GM23338 (cell line): ENCODE measurements at regions not wholly inside any gene's neighbourhood (a gene's known extent, or its start where the extent isn't known, plus 50 kb on each side); places are given as distances from the start of the nearest gene placed in this dataset.

ENCODE experiments used
- ATAC-seq: fragments of 200-7000 bp; cut with Tn5 transposase; 3 replicates; pipeline ENCODE4 v1.9.1; 2020
- DNase-seq: peaks from one replicate; pipeline ENCODE4 v3.0.0-alpha.2; 2015; ENCODE audit warnings: low spot score
- H2AFZ ChIP-seq: fragments of 200-600 bp; sonication (generic); 2 replicates; pipeline ENCODE4 v1.8.0; 2016; ENCODE audit warnings: antibody characterized with exemption, mild to moderate bottlenecking, moderate library complexity
- H3F3A ChIP-seq: fragments of 200-600 bp; sonication (generic); replicated peaks from 2 replicates; pipeline ENCODE4 v1.8.0; 2017; ENCODE audit warnings: antibody characterized with exemption, mixed run types, low read depth
- H3K27ac ChIP-seq: fragments of 200-600 bp; sonication (generic); 2 replicates; pipeline ENCODE4 v1.6.1; 2016; ENCODE audit warnings: low read depth
- H3K27me3 ChIP-seq: fragments of 200-600 bp; sonication (generic); 2 replicates; pipeline ENCODE4 v1.8.0; 2016; ENCODE audit warnings: mild to moderate bottlenecking, mixed run types, moderate library complexity; ENCODE audit not compliant: insufficient read depth
- H3K36me3 ChIP-seq: fragments of 200-600 bp; sonication (generic); 2 replicates; pipeline ENCODE4 v1.8.0; 2016; ENCODE audit warnings: mild to moderate bottlenecking; ENCODE audit not compliant: insufficient read depth
- H3K4me1 ChIP-seq: fragments of 200-600 bp; sonication (generic); 2 replicates; pipeline ENCODE4 v1.8.0; 2016; ENCODE audit warnings: mild to moderate bottlenecking, moderate library complexity; ENCODE audit not compliant: insufficient read depth
- H3K4me2 ChIP-seq: fragments of 200-600 bp; sonication (generic); 2 replicates; pipeline ENCODE4 v1.7.1; 2017; ENCODE audit warnings: mixed run types
- H3K4me3 ChIP-seq: fragments of 200-600 bp; sonication (generic); 2 replicates; pipeline ENCODE4 v1.6.1; 2016; ENCODE audit warnings: mixed run types
- H3K79me2 ChIP-seq: fragments of 200-600 bp; sonication (generic); replicated peaks from 2 replicates; pipeline ENCODE4 v1.8.0; 2017; ENCODE audit warnings: mild to moderate bottlenecking; ENCODE audit not compliant: insufficient read depth
- H3K9me2 ChIP-seq: fragments of 200-600 bp; sonication (generic); 2 replicates; pipeline ENCODE4 v1.8.0; 2017; ENCODE audit not compliant: insufficient read depth
- H4K20me1 ChIP-seq: fragments of 200-600 bp; sonication (generic); replicated peaks from 2 replicates; pipeline ENCODE4 v1.8.0; 2017; ENCODE audit warnings: mild to moderate bottlenecking; ENCODE audit not compliant: insufficient read depth
- H3K27ac Mint-ChIP-seq: 2 replicates; pipeline ENCODE4 v1.8.0; 2020; ENCODE audit warnings: inconsistent platforms, mild to moderate bottlenecking, moderate library complexity, mixed read lengths
- H3K27me3 Mint-ChIP-seq: 3 replicates; pipeline ENCODE4 v1.8.0; 2022; ENCODE audit warnings: low read depth, mild to moderate bottlenecking, moderate library complexity, mixed read lengths, inconsistent platforms; ENCODE audit not compliant: insufficient read depth, poor library complexity
- H3K36me3 Mint-ChIP-seq: 3 replicates; pipeline ENCODE4 v1.8.0; 2021; ENCODE audit warnings: low read depth, mild to moderate bottlenecking, inconsistent platforms, moderate library complexity, mixed read lengths
- H3K4me1 Mint-ChIP-seq: 3 replicates; pipeline ENCODE4 v1.8.0; 2020; ENCODE audit warnings: mild to moderate bottlenecking, inconsistent platforms, mixed read lengths
- H3K4me3 Mint-ChIP-seq: 3 replicates; pipeline ENCODE4 v1.8.0; 2021; ENCODE audit warnings: moderate library complexity, mild to moderate bottlenecking, inconsistent platforms, mixed read lengths
- H3K9me3 Mint-ChIP-seq: 3 replicates; pipeline ENCODE4 v1.8.0; 2020; ENCODE audit warnings: moderate library complexity, mild to moderate bottlenecking, inconsistent platforms, mixed read lengths
- CREB1 ChIP-seq: fragments of 250-450 bp; sonication (Bioruptor Pico); IDR thresholded peaks from 2 replicates; pipeline ENCODE4 v1.5.0; 2020; ENCODE audit warnings: low read depth, mild to moderate bottlenecking, moderate library complexity
- CTCF ChIP-seq, 2 experiments: fragments of 200-600 bp in 1 of 2; sonication (generic) in 1 of 2; conservative IDR thresholded peaks; 2 replicates each; pipeline versions ENCODE4 v1.5.1 to v1.6.1; 2016 to 2017; ENCODE audit warnings: antibody characterized with exemption in 2 of 2, low read depth in 2 of 2, mild to moderate bottlenecking in 2 of 2, moderate library complexity in 1 of 2
- ETS1 ChIP-seq: IDR thresholded peaks from 2 replicates; pipeline ENCODE4 v1.6.1; 2016; ENCODE audit warnings: antibody characterized with exemption
- EZH2 ChIP-seq: fragments of 200-600 bp; sonication (generic); IDR thresholded peaks from one replicate; pipeline ENCODE4 v1.8.0; 2017; ENCODE audit warnings: antibody characterized with exemption, mild to moderate bottlenecking, low read depth; ENCODE audit not compliant: unreplicated experiment
- EZH2phosphoT487 ChIP-seq: fragments of 200-600 bp; sonication (generic); IDR thresholded peaks from one replicate; pipeline ENCODE4 v1.8.1; 2018; ENCODE audit warnings: antibody characterized with exemption; ENCODE audit not compliant: unreplicated experiment
- JUNB ChIP-seq: IDR thresholded peaks from one replicate; pipeline ENCODE4 v1.6.1; 2016; ENCODE audit warnings: antibody characterized with exemption; ENCODE audit not compliant: unreplicated experiment
- NANOG ChIP-seq: IDR thresholded peaks from 2 replicates; pipeline ENCODE4 v1.6.1; 2016; ENCODE audit warnings: antibody characterized with exemption, borderline replicate concordance
- POLR2AphosphoS5 ChIP-seq: IDR thresholded peaks from 2 replicates; pipeline ENCODE4 v1.6.1; 2016; ENCODE audit warnings: antibody characterized with exemption, low read depth
- STAT1 ChIP-seq: IDR thresholded peaks from one replicate; pipeline ENCODE4 v1.6.1; 2016; ENCODE audit warnings: antibody characterized with exemption; ENCODE audit not compliant: unreplicated experiment
- ZNF114 ChIP-seq: fragments of 250-450 bp; sonication (Bioruptor Pico); IDR thresholded peaks from 2 replicates; pipeline ENCODE4 v1.5.0; 2020; ENCODE audit warnings: mild to moderate bottlenecking, moderate library complexity
- ZNF331 ChIP-seq: fragments of 250-450 bp; sonication (Bioruptor Pico); IDR thresholded peaks from 2 replicates; pipeline ENCODE4 v1.5.0; 2020; ENCODE audit warnings: low read depth, mild to moderate bottlenecking, moderate library complexity
- TF ChIP-seq, protein P1 (sequence below): fragments of 250-450 bp; sonication (Bioruptor Pico); IDR thresholded peaks from 2 replicates; pipeline ENCODE4 v1.5.0; 2020; ENCODE audit warnings: mild to moderate bottlenecking, moderate library complexity
- TF ChIP-seq, protein P2 (sequence below): IDR thresholded peaks from one replicate; pipeline ENCODE4 v1.6.1; 2018; ENCODE audit warnings: antibody characterized with exemption; ENCODE audit not compliant: unreplicated experiment

DNA sequence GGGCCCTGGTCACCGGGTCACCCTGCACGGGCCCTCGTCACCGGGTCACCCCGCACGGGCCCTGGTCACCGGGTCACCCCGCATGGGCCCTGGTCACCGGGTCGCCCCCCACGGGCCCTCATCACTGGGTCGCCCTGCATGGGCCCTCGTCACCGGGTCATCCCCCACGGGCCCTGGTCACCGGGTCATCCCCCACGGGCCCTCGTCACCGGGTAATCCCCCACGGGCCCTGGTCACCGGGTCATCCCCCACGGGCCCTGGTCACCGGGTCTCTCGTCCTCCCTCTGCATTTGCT, 77.6 kb downstream of the RIPK4 start:
- no peaks in the 10 kb centered on the region for H3F3A ChIP-seq
- H3K9me2 ChIP-seq = no peaks in the 10 kb centered on the region
- Mint-ChIP-seq H3K36me3 (no peaks in the 10 kb centered on the region), H3K27me3 (peaks cover 11% of the 10 kb centered on the region), H3K9me3 (no peaks in the 10 kb centered on the region; the same call in 2 of the 3 replicates), H3K4me1 (peaks cover 13% of the 10 kb centered on the region), H3K4me3 (no peak overlapping the region), H3K27ac (no peak overlapping the region)
- no peak for TF ChIP-seq POLR2AphosphoS5
- no peak for TF ChIP-seq STAT1
- TF ChIP-seq JUNB = no peak
- TF ChIP-seq EZH2phosphoT487 = no peak
- TF ChIP-seq CTCF (conservative IDR thresholded peaks at IDR 0.05; ENCODE audit: low read depth in 2 of 2) = no peak
- TF ChIP-seq, protein P1, sequence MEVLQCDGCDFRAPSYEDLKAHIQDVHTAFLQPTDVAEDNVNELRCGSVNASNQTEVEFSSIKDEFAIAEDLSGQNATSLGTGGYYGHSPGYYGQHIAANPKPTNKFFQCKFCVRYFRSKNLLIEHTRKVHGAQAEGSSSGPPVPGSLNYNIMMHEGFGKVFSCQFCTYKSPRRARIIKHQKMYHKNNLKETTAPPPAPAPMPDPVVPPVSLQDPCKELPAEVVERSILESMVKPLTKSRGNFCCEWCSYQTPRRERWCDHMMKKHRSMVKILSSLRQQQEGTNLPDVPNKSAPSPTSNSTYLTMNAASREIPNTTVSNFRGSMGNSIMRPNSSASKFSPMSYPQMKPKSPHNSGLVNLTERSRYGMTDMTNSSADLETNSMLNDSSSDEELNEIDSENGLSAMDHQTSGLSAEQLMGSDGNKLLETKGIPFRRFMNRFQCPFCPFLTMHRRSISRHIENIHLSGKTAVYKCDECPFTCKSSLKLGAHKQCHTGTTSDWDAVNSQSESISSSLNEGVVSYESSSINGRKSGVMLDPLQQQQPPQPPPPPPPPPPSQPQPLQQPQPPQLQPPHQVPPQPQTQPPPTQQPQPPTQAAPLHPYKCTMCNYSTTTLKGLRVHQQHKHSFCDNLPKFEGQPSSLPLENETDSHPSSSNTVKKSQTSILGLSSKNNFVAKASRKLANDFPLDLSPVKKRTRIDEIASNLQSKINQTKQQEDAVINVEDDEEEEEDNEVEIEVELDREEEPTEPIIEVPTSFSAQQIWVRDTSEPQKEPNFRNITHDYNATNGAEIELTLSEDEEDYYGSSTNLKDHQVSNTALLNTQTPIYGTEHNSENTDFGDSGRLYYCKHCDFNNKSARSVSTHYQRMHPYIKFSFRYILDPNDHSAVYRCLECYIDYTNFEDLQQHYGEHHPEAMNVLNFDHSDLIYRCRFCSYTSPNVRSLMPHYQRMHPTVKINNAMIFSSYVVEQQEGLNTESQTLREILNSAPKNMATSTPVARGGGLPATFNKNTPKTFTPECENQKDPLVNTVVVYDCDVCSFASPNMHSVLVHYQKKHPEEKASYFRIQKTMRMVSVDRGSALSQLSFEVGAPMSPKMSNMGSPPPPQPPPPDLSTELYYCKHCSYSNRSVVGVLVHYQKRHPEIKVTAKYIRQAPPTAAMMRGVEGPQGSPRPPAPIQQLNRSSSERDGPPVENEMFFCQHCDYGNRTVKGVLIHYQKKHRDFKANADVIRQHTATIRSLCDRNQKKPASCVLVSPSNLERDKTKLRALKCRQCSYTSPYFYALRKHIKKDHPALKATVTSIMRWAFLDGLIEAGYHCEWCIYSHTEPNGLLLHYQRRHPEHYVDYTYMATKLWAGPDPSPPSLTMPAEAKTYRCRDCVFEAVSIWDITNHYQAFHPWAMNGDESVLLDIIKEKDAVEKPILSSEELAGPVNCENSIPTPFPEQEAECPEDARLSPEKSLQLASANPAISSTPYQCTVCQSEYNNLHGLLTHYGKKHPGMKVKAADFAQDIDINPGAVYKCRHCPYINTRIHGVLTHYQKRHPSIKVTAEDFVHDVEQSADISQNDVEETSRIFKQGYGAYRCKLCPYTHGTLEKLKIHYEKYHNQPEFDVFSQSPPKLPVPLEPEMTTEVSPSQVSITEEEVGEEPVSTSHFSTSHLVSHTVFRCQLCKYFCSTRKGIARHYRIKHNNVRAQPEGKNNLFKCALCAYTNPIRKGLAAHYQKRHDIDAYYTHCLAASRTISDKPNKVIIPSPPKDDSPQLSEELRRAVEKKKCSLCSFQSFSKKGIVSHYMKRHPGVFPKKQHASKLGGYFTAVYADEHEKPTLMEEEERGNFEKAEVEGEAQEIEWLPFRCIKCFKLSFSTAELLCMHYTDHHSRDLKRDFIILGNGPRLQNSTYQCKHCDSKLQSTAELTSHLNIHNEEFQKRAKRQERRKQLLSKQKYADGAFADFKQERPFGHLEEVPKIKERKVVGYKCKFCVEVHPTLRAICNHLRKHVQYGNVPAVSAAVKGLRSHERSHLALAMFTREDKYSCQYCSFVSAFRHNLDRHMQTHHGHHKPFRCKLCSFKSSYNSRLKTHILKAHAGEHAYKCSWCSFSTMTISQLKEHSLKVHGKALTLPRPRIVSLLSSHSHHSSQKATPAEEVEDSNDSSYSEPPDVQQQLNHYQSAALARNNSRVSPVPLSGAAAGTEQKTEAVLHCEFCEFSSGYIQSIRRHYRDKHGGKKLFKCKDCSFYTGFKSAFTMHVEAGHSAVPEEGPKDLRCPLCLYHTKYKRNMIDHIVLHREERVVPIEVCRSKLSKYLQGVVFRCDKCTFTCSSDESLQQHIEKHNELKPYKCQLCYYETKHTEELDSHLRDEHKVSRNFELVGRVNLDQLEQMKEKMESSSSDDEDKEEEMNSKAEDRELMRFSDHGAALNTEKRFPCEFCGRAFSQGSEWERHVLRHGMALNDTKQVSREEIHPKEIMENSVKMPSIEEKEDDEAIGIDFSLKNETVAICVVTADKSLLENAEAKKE (CRISPR knock-in tag) = no peak
- TF ChIP-seq ETS1 = no peak
- no peak for TF ChIP-seq EZH2
- no peak for TF ChIP-seq CREB1 (CRISPR knock-in tag)
- no peak for TF ChIP-seq ZNF331 (CRISPR knock-in tag)
- no peak for TF ChIP-seq ZNF114 (CRISPR knock-in tag)
- TF ChIP-seq, protein P2, sequence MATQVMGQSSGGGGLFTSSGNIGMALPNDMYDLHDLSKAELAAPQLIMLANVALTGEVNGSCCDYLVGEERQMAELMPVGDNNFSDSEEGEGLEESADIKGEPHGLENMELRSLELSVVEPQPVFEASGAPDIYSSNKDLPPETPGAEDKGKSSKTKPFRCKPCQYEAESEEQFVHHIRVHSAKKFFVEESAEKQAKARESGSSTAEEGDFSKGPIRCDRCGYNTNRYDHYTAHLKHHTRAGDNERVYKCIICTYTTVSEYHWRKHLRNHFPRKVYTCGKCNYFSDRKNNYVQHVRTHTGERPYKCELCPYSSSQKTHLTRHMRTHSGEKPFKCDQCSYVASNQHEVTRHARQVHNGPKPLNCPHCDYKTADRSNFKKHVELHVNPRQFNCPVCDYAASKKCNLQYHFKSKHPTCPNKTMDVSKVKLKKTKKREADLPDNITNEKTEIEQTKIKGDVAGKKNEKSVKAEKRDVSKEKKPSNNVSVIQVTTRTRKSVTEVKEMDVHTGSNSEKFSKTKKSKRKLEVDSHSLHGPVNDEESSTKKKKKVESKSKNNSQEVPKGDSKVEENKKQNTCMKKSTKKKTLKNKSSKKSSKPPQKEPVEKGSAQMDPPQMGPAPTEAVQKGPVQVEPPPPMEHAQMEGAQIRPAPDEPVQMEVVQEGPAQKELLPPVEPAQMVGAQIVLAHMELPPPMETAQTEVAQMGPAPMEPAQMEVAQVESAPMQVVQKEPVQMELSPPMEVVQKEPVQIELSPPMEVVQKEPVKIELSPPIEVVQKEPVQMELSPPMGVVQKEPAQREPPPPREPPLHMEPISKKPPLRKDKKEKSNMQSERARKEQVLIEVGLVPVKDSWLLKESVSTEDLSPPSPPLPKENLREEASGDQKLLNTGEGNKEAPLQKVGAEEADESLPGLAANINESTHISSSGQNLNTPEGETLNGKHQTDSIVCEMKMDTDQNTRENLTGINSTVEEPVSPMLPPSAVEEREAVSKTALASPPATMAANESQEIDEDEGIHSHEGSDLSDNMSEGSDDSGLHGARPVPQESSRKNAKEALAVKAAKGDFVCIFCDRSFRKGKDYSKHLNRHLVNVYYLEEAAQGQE = no peak
- no peak for TF ChIP-seq NANOG
- H3K36me3 ChIP-seq = no peaks in the 10 kb centered on the region
- H3K27ac ChIP-seq = no peak overlapping the region
- no peak for ATAC-seq
- 0 out of 2 replicates have a peak, but pooled peaks cover 4% of the 10 kb centered on the region for H3K4me1 ChIP-seq
- no peak overlapping the region for H2AFZ ChIP-seq
- H3K4me3 ChIP-seq = no peak overlapping the region
- no peak overlapping the region for H3K4me2 ChIP-seq
- no peaks in the 10 kb centered on the region for H3K79me2 ChIP-seq
- DNase-seq = no peak
- H3K27me3 ChIP-seq = no peaks in the 10 kb centered on the region
- H4K20me1 ChIP-seq = no peaks in the 10 kb centered on the region
